T-cell (primary cell): ENCODE measurements at regions not wholly inside any gene's neighbourhood (a gene's known extent, or its start where the extent isn't known, plus 50 kb on each side); places are given as distances from the start of the nearest gene placed in this dataset.

Experiments used
- ATAC-seq, 4 experiments: fragments of 200-7000 bp in 3 of 4; fragments of 150-1000 bp in 1 of 4; cut with Tn5 transposase; replicated peaks in 1 of 4; 1 replicate in 3 of 4; 2 replicates in 1 of 4; pipeline ENCODE4 v1.10.0; 2021; ENCODE audit warnings: moderate library complexity in 3 of 4, mild to moderate bottlenecking in 2 of 4, moderate number of reproducible peaks in 1 of 4
- CTCF ChIA-PET, 2 donors: fragments of 300-600 bp; sonication (Branson Sonifier 250); formaldehyde crosslinking; loops; one replicate each; lab custom pipeline; 2022; ENCODE audit warnings: antibody characterized with exemption in 2 of 2; lab: Charles Lee
- POLR2A ChIA-PET, 2 donors: fragments of 300-600 bp; sonication (Branson Sonifier 250); formaldehyde crosslinking; loops; one replicate each; lab custom pipeline; 2022; ENCODE audit warnings: antibody characterized with exemption in 2 of 2; lab: Charles Lee
- DNase-seq, 35 experiments: peaks; one replicate each; pipeline versions ENCODE4 v3.0.0 to v3.0.0-alpha.2; 2013 to 2023
- H3K27ac ChIP-seq: one replicate; pipeline ENCODE4 v1.5.1; 2013; ENCODE audit warnings: low read length
- H3K27me3 ChIP-seq, 2 experiments: replicated peaks in 1 of 2; 1 replicate in 1 of 2; 2 replicates in 1 of 2; pipeline versions ENCODE4 v1.6.1 to v1.7.0; 2013; ENCODE audit warnings: low read length in 1 of 2, mixed read lengths in 1 of 2; ENCODE audit not compliant: control insufficient read depth in 2 of 2, insufficient read depth in 2 of 2; ENCODE audit errors: extremely low read depth in 1 of 2
- H3K36me3 ChIP-seq, 2 donors: 1 replicate in 1 of 2; 2 replicates in 1 of 2; pipeline versions ENCODE4 v1.6.1 to v1.7.0; 2013; ENCODE audit warnings: low read length in 1 of 2; ENCODE audit not compliant: control insufficient read depth in 2 of 2, insufficient read depth in 1 of 2; ENCODE audit errors: extremely low read depth in 1 of 2
- H3K4me1 ChIP-seq, 2 experiments: 1 replicate in 1 of 2; 2 replicates in 1 of 2; pipeline versions ENCODE4 v1.6.1 to v1.7.0; 2013; ENCODE audit warnings: low read length in 2 of 2, mixed read lengths in 1 of 2; ENCODE audit not compliant: insufficient read depth in 2 of 2, control insufficient read depth in 1 of 2; ENCODE audit errors: extremely low read depth in 1 of 2
- H3K4me3 ChIP-seq, 2 donors: 1 replicate in 1 of 2; 2 replicates in 1 of 2; pipeline versions ENCODE4 v1.5.1 to v1.7.0; 2013; ENCODE audit warnings: mild to moderate bottlenecking in 2 of 2, low read length in 1 of 2, moderate library complexity in 1 of 2; ENCODE audit not compliant: control insufficient read depth in 1 of 2; ENCODE audit errors: extremely low read depth in 1 of 2
- H3K9me3 ChIP-seq: 2 replicates; pipeline ENCODE4 v1.7.0; 2013
- H3K27ac Mint-ChIP-seq, 2 donors: one replicate each; pipeline ENCODE4 v1.8.0; 2020 to 2021; ENCODE audit warnings: mild to moderate bottlenecking in 2 of 2, mixed read lengths in 2 of 2
- H3K27me3 Mint-ChIP-seq, 2 donors: one replicate each; pipeline ENCODE4 v1.8.0; 2021 to 2022; ENCODE audit warnings: mixed read lengths in 2 of 2
- H3K36me3 Mint-ChIP-seq: one replicate; pipeline ENCODE4 v1.8.0; 2021; ENCODE audit warnings: mixed read lengths
- H3K4me1 Mint-ChIP-seq, 3 donors: one replicate each; pipeline ENCODE4 v1.8.0; 2020 to 2022; ENCODE audit warnings: mixed read lengths in 3 of 3, mild to moderate bottlenecking in 1 of 3
- H3K4me3 Mint-ChIP-seq, 3 donors: one replicate each; pipeline ENCODE4 v1.8.0; 2020 to 2022; ENCODE audit warnings: mild to moderate bottlenecking in 3 of 3, mixed read lengths in 3 of 3, moderate library complexity in 3 of 3
- H3K9me3 Mint-ChIP-seq, 3 donors: one replicate each; pipeline ENCODE4 v1.8.0; 2020 to 2022; ENCODE audit warnings: mixed read lengths in 3 of 3
- WGBS: methylation state at CpG from one replicate; pipeline ENCODE4 v1.1.5; 2013; ENCODE audit warnings: missing lambda C conversion rate; ENCODE audit not compliant: insufficient coverage; 5-methylcytosine and 5-hydroxymethylcytosine counted together

DNA sequence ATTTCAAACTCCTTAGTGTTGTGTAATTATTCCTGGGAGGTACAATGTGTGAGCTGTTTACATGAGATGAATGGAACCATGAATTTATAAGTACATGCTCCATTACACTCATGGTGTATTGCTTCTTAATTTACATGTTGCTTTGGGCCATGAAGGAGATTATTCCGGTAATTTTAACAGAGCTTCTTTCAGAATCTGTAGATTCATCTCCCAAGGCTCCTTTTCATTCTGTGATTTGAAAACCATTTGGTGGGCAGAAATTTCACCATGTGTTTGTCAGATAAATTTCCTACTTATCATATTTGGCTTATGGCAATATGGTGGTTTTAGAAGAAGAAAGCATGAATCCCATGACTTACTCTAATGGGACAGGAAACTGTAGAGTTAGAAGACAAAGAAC, 421.6 kb upstream of the EYS start:
- Histone ChIP-seq H3K27ac (no peak overlapping the region), H3K4me3 (no peak overlapping the region), H3K4me1 (no peaks in the 10 kb centered on the region), H3K36me3 (no peaks in the 10 kb centered on the region), H3K27me3 (no peaks in the 10 kb centered on the region), H3K9me3 (no peaks in the 10 kb centered on the region)
- no peak overlapping the region for H3K4me3 Mint-ChIP-seq
- H3K27me3 Mint-ChIP-seq: no peaks in the 10 kb centered on the region
- no peak overlapping the region for H3K27ac Mint-ChIP-seq
- no peaks in the 10 kb centered on the region for H3K36me3 Mint-ChIP-seq
- peaks cover 6 to 9% (median 8%) of the 10 kb centered on the region in 3 donors for H3K9me3 Mint-ChIP-seq
- POLR2A ChIA-PET: no interaction called here
- no CpG with 5 or more reads among the region's 1 CpG for WGBS
- H3K4me1 Mint-ChIP-seq: no peaks in the 10 kb centered on the region
- ATAC-seq: no peak
- CTCF ChIA-PET: no interaction called here
- DNase-seq: no peak

DNA sequence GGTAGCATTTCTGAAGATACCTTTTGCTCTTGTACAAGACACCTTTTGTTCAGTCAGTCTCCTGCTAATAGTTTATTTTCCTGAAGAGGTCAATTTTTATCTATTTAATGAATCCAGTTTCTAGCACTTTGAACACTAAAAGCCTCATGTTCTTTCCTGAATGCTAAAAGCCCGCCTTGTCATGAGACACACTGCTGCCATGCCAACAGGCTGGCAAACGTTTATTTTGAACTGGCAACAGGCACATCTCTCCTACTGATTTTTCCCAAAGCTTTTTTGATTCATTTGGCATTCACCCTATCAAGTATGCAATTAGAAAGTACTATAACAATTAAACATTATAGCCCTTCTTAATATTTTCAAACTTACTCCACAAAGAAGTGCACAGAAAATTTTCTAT, 421.2 kb upstream of the EYS start:
- WGBS: no CpG with 5 or more reads among the region's 2 CpGs
- ChIA-PET CTCF (no interaction called here), POLR2A (no interaction called here)
- H3K4me3 Mint-ChIP-seq: no peak overlapping the region
- H3K27ac ChIP-seq: no peak overlapping the region
- H3K4me1 Mint-ChIP-seq: no peaks in the 10 kb centered on the region
- H3K9me3 ChIP-seq: no peaks in the 10 kb centered on the region
- H3K4me1 ChIP-seq: no peaks in the 10 kb centered on the region
- H3K9me3 Mint-ChIP-seq: peaks cover 5 to 9% (median 6%) of the 10 kb centered on the region in 3 donors
- no peak for ATAC-seq
- no peaks in the 10 kb centered on the region for H3K36me3 ChIP-seq
- no peak overlapping the region for H3K27ac Mint-ChIP-seq
- no peak for DNase-seq
- H3K27me3 ChIP-seq: no peaks in the 10 kb centered on the region
- no peaks in the 10 kb centered on the region for H3K27me3 Mint-ChIP-seq
- no peak overlapping the region for H3K4me3 ChIP-seq
- no peaks in the 10 kb centered on the region for H3K36me3 Mint-ChIP-seq

DNA sequence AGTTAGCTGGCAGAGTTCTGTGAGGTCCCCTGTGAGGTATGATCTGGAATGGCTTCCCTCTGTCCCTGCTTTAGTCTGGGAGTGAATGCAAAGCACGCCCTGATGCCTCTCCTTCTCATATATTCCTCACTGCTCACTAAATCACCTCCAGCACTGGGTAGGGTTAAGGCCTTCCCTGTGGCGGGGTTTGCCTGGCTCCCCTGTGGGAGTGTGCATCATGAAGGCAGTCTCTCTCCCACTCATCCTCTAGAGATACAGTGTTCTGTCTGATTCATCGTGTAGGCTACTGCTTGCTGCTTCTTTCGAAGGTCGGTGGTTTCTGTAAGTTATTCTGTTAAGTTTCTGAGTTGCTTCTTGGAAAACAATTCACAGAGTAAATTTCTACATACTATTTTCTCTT, 420.0 kb upstream of the EYS start:
- Histone ChIP-seq H3K4me1 (no peaks in the 10 kb centered on the region), H3K4me3 (no peak overlapping the region), H3K27ac (no peak overlapping the region), H3K36me3 (no peaks in the 10 kb centered on the region), H3K9me3 (no peaks in the 10 kb centered on the region), H3K27me3 (no peaks in the 10 kb centered on the region)
- no peak overlapping the region for H3K4me3 Mint-ChIP-seq
- no CpG with 5 or more reads among the region's 5 CpGs for WGBS
- no peak overlapping the region for H3K27ac Mint-ChIP-seq
- ChIA-PET POLR2A (no interaction called here), CTCF (no interaction called here)
- DNase-seq (no peak), ATAC-seq (no peak)
- peaks cover 0 to 9% (median 4%) of the 10 kb centered on the region in 3 donors for H3K9me3 Mint-ChIP-seq
- no peaks in the 10 kb centered on the region for H3K36me3 Mint-ChIP-seq
- no peaks in the 10 kb centered on the region for H3K27me3 Mint-ChIP-seq
- H3K4me1 Mint-ChIP-seq: no peaks in the 10 kb centered on the region

DNA sequence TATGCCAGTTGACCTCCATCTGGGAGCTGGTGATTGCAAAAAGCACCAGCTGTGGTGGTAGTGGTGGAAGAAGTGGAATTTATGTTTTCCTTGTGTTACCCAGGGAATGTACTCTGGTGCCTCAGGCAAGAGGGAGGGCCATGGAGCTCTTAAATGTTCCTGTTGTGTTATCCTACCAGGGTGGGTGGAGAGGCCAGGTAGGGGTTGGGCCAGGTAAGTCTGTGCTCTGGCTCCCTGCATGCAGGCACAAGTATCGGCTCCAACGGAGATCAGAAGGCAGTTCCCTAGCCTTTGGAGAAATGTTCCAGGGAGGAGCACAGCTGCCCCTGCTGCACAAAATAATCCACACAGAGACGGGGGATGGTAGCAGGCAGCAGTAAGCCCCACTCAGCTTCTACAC, 419.3 kb upstream of the EYS start:
- no peaks in the 10 kb centered on the region for H3K4me1 ChIP-seq
- H3K36me3 ChIP-seq: no peaks in the 10 kb centered on the region
- DNase-seq: no peak
- Mint-ChIP-seq H3K4me1 (no peaks in the 10 kb centered on the region), H3K36me3 (no peaks in the 10 kb centered on the region), H3K4me3 (no peak overlapping the region), H3K9me3 (peaks cover 3 to 14% (median 8%) of the 10 kb centered on the region in 3 donors), H3K27ac (no peak overlapping the region), H3K27me3 (no peaks in the 10 kb centered on the region)
- no peak overlapping the region for H3K4me3 ChIP-seq
- ChIA-PET CTCF (no interaction called here), POLR2A (no interaction called here)
- WGBS: 82% methylated on average over 2 of the region's 3 CpGs
- H3K27ac ChIP-seq: no peak overlapping the region
- H3K27me3 ChIP-seq: no peaks in the 10 kb centered on the region
- H3K9me3 ChIP-seq: no peaks in the 10 kb centered on the region
- no peak for ATAC-seq

DNA sequence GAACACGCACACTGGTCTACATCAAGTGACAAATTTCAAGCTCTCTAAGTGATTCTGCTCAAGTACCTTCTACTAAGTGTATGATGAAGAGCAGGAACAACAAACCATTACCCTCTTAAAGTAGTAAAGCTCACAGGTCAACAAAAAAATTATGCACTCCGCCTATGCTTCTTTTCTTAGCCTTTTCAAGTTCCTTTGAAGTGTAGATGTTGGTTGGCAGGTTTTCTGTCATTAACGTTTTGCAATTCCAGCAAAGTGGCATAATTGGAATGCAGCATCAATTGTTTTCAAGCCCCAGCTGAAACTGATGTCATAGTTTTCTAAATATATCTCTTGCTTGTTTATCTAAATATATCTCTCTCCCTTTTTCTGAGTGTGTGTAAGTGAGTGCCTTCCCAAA, 396.9 kb upstream of the EYS start:
- Histone ChIP-seq H3K36me3 (no peaks in the 10 kb centered on the region), H3K4me1 (no peaks in the 10 kb centered on the region), H3K4me3 (no peak overlapping the region), H3K27ac (no peak overlapping the region), H3K27me3 (no peaks in the 10 kb centered on the region), H3K9me3 (peaks cover 2% of the 10 kb centered on the region)
- no peaks in the 10 kb centered on the region for H3K36me3 Mint-ChIP-seq
- H3K4me3 Mint-ChIP-seq: no peak overlapping the region
- ChIA-PET POLR2A (no interaction called here), CTCF (no interaction called here)
- no peak overlapping the region for H3K27ac Mint-ChIP-seq
- H3K9me3 Mint-ChIP-seq: peaks cover 23 to 28% (median 23%) of the 10 kb centered on the region in 3 donors
- WGBS: no CpG with 5 or more reads among the region's 3 CpGs
- no peaks in the 10 kb centered on the region for H3K4me1 Mint-ChIP-seq
- DNase-seq (no peak), ATAC-seq (no peak)
- no peaks in the 10 kb centered on the region for H3K27me3 Mint-ChIP-seq

DNA sequence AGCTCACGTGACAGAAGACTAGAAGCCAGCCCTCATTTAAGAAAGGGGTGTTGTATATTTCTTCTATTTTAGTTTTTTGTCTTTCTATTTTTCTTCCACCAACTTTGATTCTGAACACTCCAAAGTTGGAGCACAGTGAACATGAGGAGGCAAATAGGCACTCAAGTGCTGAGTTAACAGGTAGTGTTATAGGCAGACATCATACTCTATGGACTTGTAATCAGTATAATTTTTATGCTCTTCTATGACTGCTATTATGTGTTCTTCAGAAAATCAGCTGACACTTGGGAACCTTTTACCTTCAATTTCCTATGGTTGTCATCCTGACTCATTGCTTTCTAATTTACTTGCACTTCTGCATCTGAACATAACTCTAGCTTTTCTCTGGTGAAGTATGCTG, 396.3 kb upstream of the EYS start:
- Mint-ChIP-seq H3K4me1 (no peaks in the 10 kb centered on the region), H3K36me3 (no peaks in the 10 kb centered on the region), H3K27ac (no peak overlapping the region), H3K4me3 (no peak overlapping the region), H3K27me3 (no peaks in the 10 kb centered on the region), H3K9me3 (peaks cover 20 to 26% (median 26%) of the 10 kb centered on the region in 3 donors)
- H3K27me3 ChIP-seq: no peaks in the 10 kb centered on the region
- DNase-seq (no peak), ATAC-seq (no peak)
- POLR2A ChIA-PET: no interaction called here
- no peaks in the 10 kb centered on the region for H3K4me1 ChIP-seq
- H3K27ac ChIP-seq: no peak overlapping the region
- CTCF ChIA-PET: no interaction called here
- peaks cover 2% of the 10 kb centered on the region for H3K9me3 ChIP-seq
- no peaks in the 10 kb centered on the region for H3K36me3 ChIP-seq
- H3K4me3 ChIP-seq: no peak overlapping the region
- WGBS: no CpG with 5 or more reads among the region's 1 CpG

DNA sequence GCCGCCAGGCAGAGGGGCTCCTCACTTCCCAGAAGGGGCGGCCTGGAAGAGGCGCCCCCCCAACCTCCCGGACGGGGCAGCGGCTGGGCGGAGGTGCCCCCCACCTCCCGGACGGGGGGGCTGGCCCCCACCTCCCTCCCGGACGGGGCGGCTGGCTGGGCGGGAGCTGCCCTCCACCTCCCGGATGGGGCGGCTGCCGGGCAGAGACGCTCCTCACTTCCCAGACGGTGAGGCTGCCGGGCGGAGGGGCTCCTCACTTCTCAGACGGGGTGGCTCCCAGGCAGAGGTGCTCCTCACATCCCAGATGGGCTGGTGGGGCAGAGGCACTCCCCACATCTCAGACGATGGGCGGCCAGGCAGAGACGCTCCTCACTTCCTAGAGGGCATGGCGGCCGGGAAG, 389.7 kb upstream of the EYS start:
- no peaks in the 10 kb centered on the region for H3K4me1 Mint-ChIP-seq
- no peaks in the 10 kb centered on the region for H3K27me3 Mint-ChIP-seq
- H3K27me3 ChIP-seq: no peaks in the 10 kb centered on the region
- no peak overlapping the region for H3K4me3 Mint-ChIP-seq
- ATAC-seq (no peak), DNase-seq (no peak)
- no peak overlapping the region for H3K27ac Mint-ChIP-seq
- no peak overlapping the region for H3K4me3 ChIP-seq
- no peak overlapping the region for H3K27ac ChIP-seq
- no peaks in the 10 kb centered on the region for H3K9me3 ChIP-seq
- H3K36me3 ChIP-seq: no peaks in the 10 kb centered on the region
- no peaks in the 10 kb centered on the region for H3K36me3 Mint-ChIP-seq
- peaks cover 14 to 28% (median 15%) of the 10 kb centered on the region in 3 donors for H3K9me3 Mint-ChIP-seq
- ChIA-PET CTCF (no interaction called here), POLR2A (no interaction called here)
- 95% methylated on average over 9 of the region's 26 CpGs for WGBS
- no peaks in the 10 kb centered on the region for H3K4me1 ChIP-seq
